DOHH2 (cell line): ENCODE measurements at regions not wholly inside any gene's neighbourhood (a gene's known extent, or its start where the extent isn't known, plus 50 kb on each side); places are given as distances from the start of the nearest gene placed in this dataset.
"Not testable (repeated sequence)": the region's sequence is repeated elsewhere in the genome, so short reads cannot be mapped to it uniquely, and the experiment has no call there.

Source experiments
- EZH2phosphoT487 ChIP-seq: fragments of 200-600 bp; sonication (generic); IDR thresholded peaks from 2 replicates; pipeline ENCODE4 v1.6.1; 2017; ENCODE audit warnings: borderline replicate concordance, mild to moderate bottlenecking, antibody characterized with exemption, low read length, moderate library complexity, mixed read lengths
- TF ChIP-seq, protein P1 (sequence below): fragments of 200-600 bp; sonication (generic); IDR thresholded peaks from one replicate; pipeline ENCODE4 v1.5.1; 2014; ENCODE audit warnings: antibody characterized with exemption, mild to moderate bottlenecking, low read depth, low read length; ENCODE audit not compliant: poor library complexity, severe bottlenecking

DNA sequence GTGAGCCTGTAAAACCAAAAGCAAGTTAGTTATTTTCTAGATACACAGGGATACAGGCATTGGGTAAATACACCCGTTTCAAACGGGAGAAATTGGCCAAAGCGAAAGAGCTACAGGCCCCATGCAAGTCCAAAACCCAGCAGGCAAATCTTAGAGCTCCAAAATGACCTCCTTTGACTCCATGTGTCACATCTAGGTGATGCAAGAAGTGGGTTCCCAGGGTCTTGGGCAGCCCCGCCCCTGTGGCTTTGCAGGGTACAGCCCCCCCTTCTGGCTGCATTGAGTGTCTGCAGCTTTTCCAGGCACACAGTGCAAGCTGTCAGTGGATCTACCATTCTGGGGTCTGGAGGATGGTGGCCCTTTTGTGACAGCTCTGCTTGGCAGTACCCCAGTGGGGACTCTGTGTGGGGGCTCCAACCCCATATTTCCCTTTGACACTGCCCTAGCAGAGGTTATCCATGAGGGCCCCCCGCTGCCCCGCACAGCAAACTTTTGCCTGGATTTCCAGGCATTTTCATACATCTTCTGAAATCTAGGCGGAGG, 1367.6 kb downstream of the CDH12 start:
- TF ChIP-seq, protein P1, sequence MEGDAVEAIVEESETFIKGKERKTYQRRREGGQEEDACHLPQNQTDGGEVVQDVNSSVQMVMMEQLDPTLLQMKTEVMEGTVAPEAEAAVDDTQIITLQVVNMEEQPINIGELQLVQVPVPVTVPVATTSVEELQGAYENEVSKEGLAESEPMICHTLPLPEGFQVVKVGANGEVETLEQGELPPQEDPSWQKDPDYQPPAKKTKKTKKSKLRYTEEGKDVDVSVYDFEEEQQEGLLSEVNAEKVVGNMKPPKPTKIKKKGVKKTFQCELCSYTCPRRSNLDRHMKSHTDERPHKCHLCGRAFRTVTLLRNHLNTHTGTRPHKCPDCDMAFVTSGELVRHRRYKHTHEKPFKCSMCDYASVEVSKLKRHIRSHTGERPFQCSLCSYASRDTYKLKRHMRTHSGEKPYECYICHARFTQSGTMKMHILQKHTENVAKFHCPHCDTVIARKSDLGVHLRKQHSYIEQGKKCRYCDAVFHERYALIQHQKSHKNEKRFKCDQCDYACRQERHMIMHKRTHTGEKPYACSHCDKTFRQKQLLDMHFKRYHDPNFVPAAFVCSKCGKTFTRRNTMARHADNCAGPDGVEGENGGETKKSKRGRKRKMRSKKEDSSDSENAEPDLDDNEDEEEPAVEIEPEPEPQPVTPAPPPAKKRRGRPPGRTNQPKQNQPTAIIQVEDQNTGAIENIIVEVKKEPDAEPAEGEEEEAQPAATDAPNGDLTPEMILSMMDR: not testable (repeated sequence)
- not testable (repeated sequence) for TF ChIP-seq EZH2phosphoT487
